Activated CD8-positive, alpha-beta T cell treated with anti-CD3 and anti-CD28 coated beads for 36 hours (primary cell): ENCODE measurements at regions not wholly inside any gene's neighbourhood (a gene's known extent, or its start where the extent isn't known, plus 50 kb on each side); places are given as distances from the start of the nearest gene placed in this dataset.

Source experiments
- ATAC-seq: fragments of 200-7000 bp; cut with Tn5 transposase; one replicate; pipeline ENCODE4 v1.10.0; 2021; ENCODE audit warnings: mild to moderate bottlenecking, moderate library complexity
- CTCF ChIA-PET: fragments of 350-600 bp; sonication (Branson Sonifier 250); formaldehyde crosslinking; loops from one replicate; lab custom pipeline; 2021; ENCODE audit warnings: antibody characterized with exemption; lab: Charles Lee
- POLR2A ChIA-PET: fragments of 350-600 bp; sonication (Branson Sonifier 250); formaldehyde crosslinking; loops from one replicate; lab custom pipeline; 2021; ENCODE audit warnings: antibody characterized with exemption; lab: Charles Lee
- DNase-seq: peaks from one replicate; pipeline ENCODE4 v3.0.0-alpha.2; 2020
- H3K27ac Mint-ChIP-seq: one replicate; pipeline ENCODE4 v1.8.0; 2021; ENCODE audit warnings: mild to moderate bottlenecking, mixed read lengths
- H3K27me3 Mint-ChIP-seq: one replicate; pipeline ENCODE4 v1.8.0; 2021; ENCODE audit warnings: mixed read lengths
- H3K36me3 Mint-ChIP-seq: one replicate; pipeline ENCODE4 v1.8.0; 2021; ENCODE audit warnings: low read depth, mixed read lengths
- H3K4me1 Mint-ChIP-seq: one replicate; pipeline ENCODE4 v1.8.0; 2021; ENCODE audit warnings: low read depth, mixed read lengths
- H3K4me3 Mint-ChIP-seq: one replicate; pipeline ENCODE4 v1.8.0; 2021; ENCODE audit warnings: mild to moderate bottlenecking, moderate library complexity, mixed read lengths
- H3K9me3 Mint-ChIP-seq: one replicate; pipeline ENCODE4 v1.8.0; 2021; ENCODE audit warnings: mixed read lengths
- CTCF ChIP-seq: fragments of 200-600 bp; IDR thresholded peaks from one replicate; pipeline ENCODE4 v1.8.0; 2022; ENCODE audit warnings: antibody characterized with exemption, mild to moderate bottlenecking
- intact Hi-C: fragments of 100-400 bp; cut with micrococcal nuclease; formaldehyde crosslinking; loops from one replicate; pipeline ENCODE4 v1.10.0; 2022

- CTCF ChIA-PET = no interaction called here
Measured at GRCh38 chr3:89682556-89682955, 575.1 kb downstream of the EPHA3 start.

GRCh38 chr3:89685731-89686130, 578.3 kb downstream of the EPHA3 start:
- CTCF ChIA-PET = no interaction called here
- POLR2A ChIA-PET = no interaction called here
- H3K4me3 Mint-ChIP-seq = no peak overlapping the region
- DNase-seq = no peak
- no peaks in the 10 kb centered on the region for H3K9me3 Mint-ChIP-seq
- H3K27me3 Mint-ChIP-seq = no peaks in the 10 kb centered on the region
- H3K36me3 Mint-ChIP-seq = no peaks in the 10 kb centered on the region
- intact Hi-C loops = no loop called here
- H3K27ac Mint-ChIP-seq = no peak overlapping the region
- ATAC-seq = no peak
- TF ChIP-seq CTCF = no peak
- no peaks in the 10 kb centered on the region for H3K4me1 Mint-ChIP-seq

More at GRCh38 chr3:89682556-89682955, 575.1 kb downstream of the EPHA3 start:
- Mint-ChIP-seq H3K36me3 (no peaks in the 10 kb centered on the region), H3K4me1 (no peaks in the 10 kb centered on the region), H3K27me3 (no peaks in the 10 kb centered on the region), H3K27ac (no peak overlapping the region), H3K9me3 (peaks cover 2% of the 10 kb centered on the region), H3K4me3 (no peak overlapping the region)
- POLR2A ChIA-PET = no interaction called here
- ATAC-seq = no peak
- no peak for TF ChIP-seq CTCF
- no peak for DNase-seq
- intact Hi-C loops = no loop called here

GRCh38 chr3:89690646-89691045, 583.2 kb downstream of the EPHA3 start:
- no peak overlapping the region for H3K27ac Mint-ChIP-seq
- ChIA-PET POLR2A (no interaction called here), CTCF (no interaction called here)
- H3K36me3 Mint-ChIP-seq = no peaks in the 10 kb centered on the region
- TF ChIP-seq CTCF = no peak
- no peaks in the 10 kb centered on the region for H3K4me1 Mint-ChIP-seq
- no peaks in the 10 kb centered on the region for H3K27me3 Mint-ChIP-seq
- H3K9me3 Mint-ChIP-seq = no peaks in the 10 kb centered on the region
- DNase-seq = no peak
- ATAC-seq = no peak
- no peak overlapping the region for H3K4me3 Mint-ChIP-seq
- intact Hi-C loops = no loop called here

- Mint-ChIP-seq H3K36me3 (no peaks in the 10 kb centered on the region), H3K4me1 (no peaks in the 10 kb centered on the region), H3K27me3 (no peaks in the 10 kb centered on the region), H3K27ac (no peak overlapping the region), H3K9me3 (peaks cover 2% of the 10 kb centered on the region), H3K4me3 (no peak overlapping the region)
- intact Hi-C loops = no loop called here
- CTCF ChIA-PET = no interaction called here
- ATAC-seq (no peak), DNase-seq (no peak)
- POLR2A ChIA-PET = no interaction called here
- TF ChIP-seq CTCF = no peak
Measured at GRCh38 chr3:89692601-89693000, 585.2 kb downstream of the EPHA3 start.

- Mint-ChIP-seq H3K4me3 (no peak overlapping the region), H3K27ac (no peak overlapping the region), H3K4me1 (no peaks in the 10 kb centered on the region), H3K9me3 (peaks cover 8% of the 10 kb centered on the region), H3K27me3 (no peaks in the 10 kb centered on the region), H3K36me3 (no peaks in the 10 kb centered on the region)
- no peak for DNase-seq
- CTCF ChIA-PET = no interaction called here
- no peak for TF ChIP-seq CTCF
- intact Hi-C loops = no loop called here
- no peak for ATAC-seq
- POLR2A ChIA-PET = no interaction called here
Measured at GRCh38 chr3:89697321-89697916, 590.0 kb downstream of the EPHA3 start.
